Femur (tissue), 1 donor: ENCODE measurements at regions not wholly inside any gene's neighbourhood (a gene's known extent, or its start where the extent isn't known, plus 50 kb on each side); places are given as distances from the start of the nearest gene placed in this dataset.
"Not testable (repeated sequence)": the region's sequence is repeated elsewhere in the genome, so short reads cannot be mapped to it uniquely, and the experiment has no call there.

Experiments
- DNase-seq: peaks from one replicate; pipeline ENCODE4 v3.0.0-alpha.2; 2017

DNA sequence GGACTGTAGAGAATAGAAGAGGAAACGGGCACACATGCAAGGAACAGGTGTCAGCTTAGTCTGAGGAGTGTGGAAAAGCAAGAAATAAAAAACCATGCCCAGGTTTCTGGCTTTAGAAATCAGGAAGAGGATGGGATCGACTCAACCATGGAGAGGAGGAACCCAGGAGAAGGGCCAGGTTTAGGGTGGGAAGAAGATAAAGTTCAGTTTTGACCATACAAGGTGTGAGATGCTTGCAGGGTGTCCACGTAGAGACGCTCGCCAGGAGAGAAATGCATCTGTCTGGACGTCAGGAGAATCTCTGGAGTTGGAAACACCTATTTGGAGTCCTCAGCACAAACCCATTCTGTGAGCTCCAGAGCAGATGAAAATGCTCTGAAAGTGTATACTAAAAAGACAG is 275.1 kb downstream of the CYRIA start:
- DNase-seq: no peak

DNA sequence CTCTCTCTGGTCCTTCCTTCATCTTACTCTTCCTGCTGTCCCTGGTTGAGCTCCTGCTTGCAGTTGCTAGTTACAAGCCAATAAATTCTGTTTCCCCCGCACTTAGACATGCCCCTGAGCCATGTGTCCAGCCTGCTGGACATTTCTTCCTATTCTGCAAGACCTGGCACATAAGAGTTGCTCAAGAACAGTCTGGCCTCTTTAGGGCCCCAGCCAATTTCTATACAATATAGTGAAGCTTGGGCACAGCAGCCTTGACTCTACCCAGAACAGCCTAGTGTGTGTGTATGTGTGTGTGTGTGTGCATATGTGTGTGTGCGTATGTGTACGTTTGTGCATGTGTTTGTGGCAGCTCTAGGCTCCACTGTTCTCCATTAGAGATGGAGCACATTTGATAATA is 276.0 kb downstream of the CYRIA start:
- no peak for DNase-seq

- not testable (repeated sequence) for DNase-seq
These were observed 277.3 kb downstream of the CYRIA start for GRCh38 chr2:16388199-16388830.

GRCh38 chr2:16387461-16387984 is 278.1 kb downstream of the CYRIA start:
- no peak for DNase-seq

DNA sequence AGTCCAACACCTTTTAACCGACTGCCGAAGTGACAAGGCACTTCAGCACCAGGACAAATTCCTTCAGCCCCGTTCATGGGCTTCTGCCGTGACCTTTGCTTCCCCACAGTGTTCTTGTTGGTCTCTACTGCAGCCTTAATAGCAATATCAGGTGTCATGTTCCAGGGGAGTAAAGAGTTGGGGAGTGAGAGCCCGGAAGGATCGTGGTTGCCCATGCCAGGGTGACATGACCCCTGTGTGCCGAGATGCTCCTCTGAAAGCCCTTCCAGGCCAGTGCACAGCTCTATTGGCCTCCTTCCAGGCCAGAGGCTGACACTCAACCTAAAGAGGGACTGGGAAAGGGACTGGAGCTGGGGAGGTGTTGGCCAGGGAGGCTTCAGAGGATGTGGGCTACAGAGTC is 279.2 kb downstream of the CYRIA start:
- peak; percentile 29 for DNase-seq

- DNase-seq: peak; percentile 41
These were observed 279.6 kb downstream of the CYRIA start for GRCh38 chr2:16386031-16386430.

GRCh38 chr2:16385341-16385740 is 280.3 kb downstream of the CYRIA start:
- no peak for DNase-seq

DNA sequence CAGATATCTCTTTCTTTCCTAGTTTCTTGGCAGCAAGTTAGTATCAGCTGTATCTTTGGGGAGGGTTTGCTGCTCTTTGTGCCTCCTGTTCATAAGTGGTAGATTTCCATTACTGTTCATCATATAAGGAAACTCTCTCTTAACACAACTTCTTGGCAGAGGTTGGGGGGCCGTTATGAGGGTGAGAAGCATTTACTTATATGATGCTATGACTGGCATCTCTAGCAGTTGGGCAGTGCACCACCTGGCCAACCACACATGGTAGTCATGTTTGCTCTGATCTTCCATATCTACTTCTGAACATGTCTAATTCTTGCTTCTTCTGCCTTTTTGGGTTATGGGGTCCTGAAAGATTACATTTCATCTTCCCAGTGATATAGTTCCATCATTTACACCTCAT is 282.2 kb downstream of the CYRIA start:
- no peak for DNase-seq

DNA sequence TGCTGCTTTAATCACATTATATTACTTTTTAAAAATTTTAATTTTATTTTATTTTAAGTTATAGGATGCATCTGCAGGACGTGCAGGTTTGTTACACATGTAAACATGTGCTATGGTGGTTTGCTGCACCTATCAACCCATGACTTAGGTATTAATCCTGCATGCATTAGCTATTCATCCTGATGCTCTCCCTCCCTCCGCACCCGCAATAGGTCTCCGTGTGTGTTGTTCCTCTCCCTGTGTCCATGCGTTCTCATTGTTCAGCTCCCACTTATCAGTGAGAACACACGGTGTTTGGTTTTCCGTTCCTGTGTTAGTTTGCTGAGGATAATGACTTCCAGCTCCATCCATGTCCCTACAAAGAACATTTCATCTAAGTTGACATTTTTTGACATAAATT is 283.2 kb downstream of the CYRIA start:
- DNase-seq: no peak

DNA sequence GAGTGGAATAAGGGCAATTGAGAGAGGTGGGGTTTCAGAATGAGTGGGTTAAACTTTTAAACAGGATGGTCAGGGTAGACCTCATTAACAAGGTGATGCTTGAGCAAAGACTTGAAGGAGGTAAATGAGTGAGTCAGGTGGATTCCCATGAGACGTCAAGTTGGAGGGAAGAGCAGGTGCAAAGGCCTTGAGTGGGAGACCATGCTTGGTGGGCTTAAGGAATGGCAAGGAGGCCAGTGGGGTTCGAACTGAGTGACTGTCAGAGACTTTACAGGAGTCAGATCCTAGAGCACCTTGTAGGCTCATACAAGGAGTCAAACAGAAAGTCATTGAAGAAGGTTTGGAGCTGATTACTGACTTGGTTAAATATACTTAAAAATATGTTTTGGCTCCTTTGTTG is 284.1 kb downstream of the CYRIA start:
- no peak for DNase-seq

DNA sequence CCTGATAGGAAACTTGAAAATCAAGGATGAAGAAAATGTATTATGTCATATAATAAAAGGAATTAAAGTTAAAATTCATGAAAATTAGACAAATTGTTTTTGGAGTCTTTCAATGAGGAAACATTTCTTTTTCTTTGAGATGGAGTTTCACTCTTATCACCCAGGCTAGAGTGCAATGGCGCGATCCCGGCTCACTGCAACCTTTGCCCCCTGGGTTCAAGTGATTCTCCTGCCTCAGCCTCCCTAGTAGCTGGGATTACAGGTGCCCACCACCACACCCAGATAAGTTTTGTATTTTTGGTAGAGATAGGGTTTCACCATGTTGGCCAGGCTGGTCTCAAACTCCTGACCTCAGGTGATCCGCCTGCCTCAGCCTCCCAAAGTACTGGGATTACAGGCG is 285.7 kb downstream of the CYRIA start:
- DNase-seq: not testable (repeated sequence)

- not testable (repeated sequence) for DNase-seq
These were observed 286.6 kb downstream of the CYRIA start for GRCh38 chr2:16379061-16379460.

- DNase-seq: no peak
These were observed 287.6 kb downstream of the CYRIA start for GRCh38 chr2:16378031-16378430.

DNA sequence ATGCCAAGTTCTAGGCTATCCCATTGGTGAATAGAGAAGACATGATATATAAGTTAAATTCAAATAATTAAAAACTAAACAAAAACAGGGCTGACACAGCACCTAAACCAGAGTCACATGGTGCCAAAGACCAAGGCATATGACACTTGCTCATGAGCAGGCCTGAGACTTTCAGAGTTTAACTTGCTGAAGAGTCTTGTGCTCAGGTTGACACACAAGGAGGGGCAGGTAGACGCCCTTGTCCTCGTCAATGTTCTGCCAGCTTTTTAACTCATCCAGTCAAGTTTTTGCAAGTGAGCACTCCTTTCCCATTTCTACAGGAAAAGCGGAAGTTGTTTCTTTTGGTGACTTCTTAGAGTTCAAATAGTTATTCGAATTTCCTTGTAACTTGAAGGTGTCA is 289.7 kb downstream of the CYRIA start:
- no peak for DNase-seq

GRCh38 chr2:16375351-16375750 is 290.3 kb downstream of the CYRIA start:
- no peak for DNase-seq

DNA sequence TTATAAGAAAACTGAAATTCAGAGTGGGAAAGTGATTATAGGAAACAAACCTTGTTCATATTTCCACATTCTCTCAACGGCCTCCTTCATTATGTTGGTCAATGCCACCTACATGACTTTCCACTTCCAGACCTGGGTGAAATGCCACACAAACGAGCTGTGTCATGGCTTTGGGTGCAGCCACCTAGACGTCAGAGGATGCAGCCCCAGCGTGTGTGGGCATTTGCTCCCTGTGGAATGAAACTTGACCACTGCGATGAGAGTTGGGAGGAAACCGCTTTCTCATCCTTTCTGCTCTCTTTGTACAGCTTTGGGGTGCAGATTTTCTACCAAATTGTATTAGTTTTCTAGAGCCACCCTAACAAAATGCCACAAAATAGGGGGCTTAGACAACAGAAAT is 291.0 kb downstream of the CYRIA start:
- DNase-seq: no peak

DNA sequence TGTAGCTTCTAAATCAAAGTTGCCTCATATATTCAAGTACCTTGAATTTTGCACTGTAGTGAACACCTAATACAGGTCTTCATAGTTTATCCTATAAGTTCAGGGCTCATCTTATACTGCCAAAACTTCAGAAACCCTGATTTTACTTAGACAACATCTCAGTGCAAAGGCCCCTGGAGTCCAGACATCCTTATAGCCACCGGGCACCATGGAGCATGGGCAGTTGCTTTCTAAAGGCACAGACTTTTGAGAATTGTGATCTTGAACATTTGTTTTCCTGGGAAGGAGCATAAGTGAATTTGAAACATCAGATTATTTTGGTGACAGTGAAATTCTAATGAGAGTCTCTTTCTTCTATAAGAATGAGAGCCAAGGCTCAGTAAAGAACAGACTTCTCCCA is 292.3 kb downstream of the CYRIA start:
- DNase-seq: no peak

DNA sequence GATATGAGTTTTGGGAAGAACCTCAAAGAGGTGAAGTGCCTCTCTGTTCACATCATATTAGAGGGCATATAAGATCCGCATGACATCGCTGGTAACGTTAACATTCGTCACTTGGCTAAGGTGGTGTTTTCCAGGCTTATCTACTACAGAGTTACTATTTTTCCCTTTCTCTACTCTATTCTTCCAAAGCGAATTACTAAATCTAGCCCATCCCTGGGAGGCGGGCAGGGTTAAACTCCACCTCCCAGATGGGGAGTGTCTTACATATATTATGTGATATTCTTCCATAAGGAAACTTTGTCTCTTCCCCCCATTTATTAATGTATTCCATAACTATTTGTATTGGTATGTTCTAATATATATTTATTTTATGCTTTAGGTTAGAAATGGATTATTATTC is 293.9 kb downstream of the CYRIA start:
- DNase-seq: no peak

- DNase-seq: no peak
These were observed 296.7 kb downstream of the CYRIA start for GRCh38 chr2:16368951-16369350.

DNA sequence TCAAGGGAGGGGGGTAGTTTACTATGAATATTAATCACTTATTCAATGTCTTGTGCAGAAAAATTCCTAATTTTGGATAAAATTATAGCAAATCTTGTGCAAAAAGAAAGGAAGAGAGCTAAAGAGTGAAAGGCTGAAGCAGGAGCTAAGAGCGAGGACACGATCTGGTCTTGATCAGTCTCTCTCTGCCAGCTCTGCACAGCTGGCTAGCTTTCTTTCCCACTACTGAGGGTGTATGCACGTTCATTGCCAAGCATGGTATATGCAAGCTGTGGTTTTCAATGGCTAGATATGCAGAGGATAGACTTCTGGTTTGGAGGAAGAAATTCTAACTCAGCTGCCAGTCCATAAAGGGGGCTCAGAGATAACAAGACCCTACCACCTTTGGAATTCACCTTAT is 297.3 kb downstream of the CYRIA start:
- no peak for DNase-seq

GRCh38 chr2:16365366-16365765 is 300.3 kb downstream of the CYRIA start:
- no peak for DNase-seq

- no peak for DNase-seq
These were observed 302.1 kb downstream of the CYRIA start for GRCh38 chr2:16363581-16363980.

GRCh38 chr2:16362611-16363010 is 303.0 kb downstream of the CYRIA start:
- DNase-seq: no peak

DNA sequence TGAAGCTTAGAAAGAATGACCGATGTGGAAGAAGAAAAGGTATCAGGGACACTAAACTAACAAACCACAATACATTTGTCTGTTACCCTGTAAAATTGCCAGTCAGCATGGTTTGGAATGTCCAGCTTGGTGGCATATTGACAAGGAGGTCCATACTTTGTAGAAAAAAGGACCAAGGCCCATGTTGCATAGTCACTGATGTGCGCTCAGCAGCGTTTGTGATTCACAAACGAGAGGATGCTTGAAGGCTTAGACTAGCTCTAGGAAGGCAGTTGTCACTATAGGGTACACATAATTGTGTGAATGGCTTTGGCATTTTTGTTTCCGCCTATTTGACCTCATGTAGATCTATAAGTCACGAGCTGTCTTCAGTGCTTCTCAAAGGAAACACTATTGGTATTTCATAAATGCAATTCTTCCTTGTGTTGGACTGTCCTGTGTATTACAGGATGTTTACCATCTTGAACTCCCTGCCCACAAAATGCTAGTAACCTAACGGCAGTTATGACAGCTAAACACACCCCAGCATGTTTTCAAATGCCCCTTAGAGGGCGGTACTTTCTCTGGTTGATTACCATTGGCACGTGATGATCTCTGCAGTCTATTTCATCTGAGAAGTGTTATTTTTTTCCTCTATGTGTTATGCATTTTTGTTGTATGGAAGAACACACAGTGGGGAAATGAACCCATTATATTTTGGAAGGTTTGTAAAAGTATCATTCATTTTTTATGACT is 304.2 kb downstream of the CYRIA start:
- no peak for DNase-seq

DNA sequence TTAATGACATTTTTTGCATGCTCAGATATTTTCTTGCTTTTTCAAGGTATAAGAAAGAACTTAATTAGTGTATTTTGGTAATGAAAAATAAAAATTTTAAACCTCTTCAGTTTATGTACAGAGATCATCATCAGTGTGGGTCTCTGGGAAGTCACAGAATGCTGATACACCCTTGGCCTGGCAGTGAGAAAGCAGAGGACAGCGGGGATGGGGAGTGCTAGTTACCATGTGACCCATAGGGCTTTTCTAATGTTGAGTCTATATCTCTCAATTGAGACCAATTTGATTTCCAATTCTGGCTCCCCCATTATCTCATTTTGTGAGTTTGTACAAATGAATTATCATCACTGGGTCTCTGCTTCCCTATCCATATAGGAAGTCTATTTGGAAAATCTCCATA is 305.7 kb downstream of the CYRIA start:
- DNase-seq: no peak
